ENCODE measurements at regions not wholly inside any gene's neighbourhood (a gene's known extent, or its start where the extent isn't known, plus 50 kb on each side); places are given as distances from the start of the nearest gene placed in this dataset.
"Not testable (repeated sequence)": the region's sequence is repeated elsewhere in the genome, so short reads cannot be mapped to it uniquely, and the experiment has no call there.

DNA sequence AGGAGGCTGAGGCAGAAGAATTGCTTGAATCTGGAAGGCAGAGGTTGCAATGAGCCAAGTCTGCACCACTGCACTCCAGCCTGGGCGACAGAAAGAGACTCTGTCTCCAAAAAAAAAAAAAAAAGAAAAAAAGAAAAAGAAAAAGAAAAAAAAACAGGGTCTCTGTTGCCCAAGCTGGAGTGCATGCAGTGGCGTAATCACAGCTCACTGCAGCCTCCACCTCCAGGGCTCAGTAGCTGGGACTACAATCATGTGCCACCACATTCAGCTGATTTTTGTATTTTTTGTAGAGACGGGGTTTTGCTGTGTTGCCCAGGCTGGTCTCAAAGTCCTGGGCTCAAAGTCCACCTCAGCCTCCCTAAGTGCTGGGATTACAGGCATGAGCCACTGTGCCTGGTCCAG, 94.0 kb upstream of the SERTAD2 start:
- TF ChIP-seq, protein P1, sequence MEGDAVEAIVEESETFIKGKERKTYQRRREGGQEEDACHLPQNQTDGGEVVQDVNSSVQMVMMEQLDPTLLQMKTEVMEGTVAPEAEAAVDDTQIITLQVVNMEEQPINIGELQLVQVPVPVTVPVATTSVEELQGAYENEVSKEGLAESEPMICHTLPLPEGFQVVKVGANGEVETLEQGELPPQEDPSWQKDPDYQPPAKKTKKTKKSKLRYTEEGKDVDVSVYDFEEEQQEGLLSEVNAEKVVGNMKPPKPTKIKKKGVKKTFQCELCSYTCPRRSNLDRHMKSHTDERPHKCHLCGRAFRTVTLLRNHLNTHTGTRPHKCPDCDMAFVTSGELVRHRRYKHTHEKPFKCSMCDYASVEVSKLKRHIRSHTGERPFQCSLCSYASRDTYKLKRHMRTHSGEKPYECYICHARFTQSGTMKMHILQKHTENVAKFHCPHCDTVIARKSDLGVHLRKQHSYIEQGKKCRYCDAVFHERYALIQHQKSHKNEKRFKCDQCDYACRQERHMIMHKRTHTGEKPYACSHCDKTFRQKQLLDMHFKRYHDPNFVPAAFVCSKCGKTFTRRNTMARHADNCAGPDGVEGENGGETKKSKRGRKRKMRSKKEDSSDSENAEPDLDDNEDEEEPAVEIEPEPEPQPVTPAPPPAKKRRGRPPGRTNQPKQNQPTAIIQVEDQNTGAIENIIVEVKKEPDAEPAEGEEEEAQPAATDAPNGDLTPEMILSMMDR (conservative IDR thresholded peaks at IDR 0.05; ENCODE audit: low read depth, low read length): not testable (repeated sequence)
- not testable (repeated sequence) for TF ChIP-seq EZH2 (IDR thresholded peaks at IDR 0.05; ENCODE audit: borderline replicate concordance, low read depth, low read length, poor library complexity, severe bottlenecking)

Measured in A673 (cell line).